H9 (cell line): ENCODE measurements at regions not wholly inside any gene's neighbourhood (a gene's known extent, or its start where the extent isn't known, plus 50 kb on each side); places are given as distances from the start of the nearest gene placed in this dataset.

ENCODE experiments used
- DNase-seq: peaks from one replicate; pipeline ENCODE4 v3.0.0-alpha.2; 2017
- H2AFZ ChIP-seq: one replicate; pipeline ENCODE4 v1.6.1; 2013; ENCODE audit warnings: mild to moderate bottlenecking, low read length, control low read depth, moderate library complexity
- H2AK5ac ChIP-seq: 2 replicates; pipeline ENCODE4 v1.6.1; 2013; ENCODE audit warnings: low read length, control low read depth, mixed read lengths; ENCODE audit not compliant: insufficient read length
- H2BK120ac ChIP-seq: one replicate; pipeline ENCODE4 v1.6.1; 2013; ENCODE audit warnings: low read depth, mild to moderate bottlenecking, low read length, control low read depth, inconsistent platforms; ENCODE audit not compliant: poor library complexity, severe bottlenecking
- H2BK12ac ChIP-seq: 2 replicates; pipeline ENCODE4 v1.6.1; 2013; ENCODE audit warnings: low read length, control low read depth, mixed read lengths, low read depth; ENCODE audit not compliant: insufficient read length
- H2BK15ac ChIP-seq: 2 replicates; pipeline ENCODE4 v1.6.1; 2013; ENCODE audit warnings: low read depth, low read length, control low read depth
- H2BK20ac ChIP-seq: one replicate; pipeline ENCODE4 v1.6.1; 2013; ENCODE audit warnings: low read depth, mild to moderate bottlenecking, low read length, control low read depth, inconsistent platforms; ENCODE audit not compliant: poor library complexity, severe bottlenecking
- H2BK5ac ChIP-seq: 2 replicates; pipeline ENCODE4 v1.6.1; 2013; ENCODE audit warnings: low read length, control low read depth, mixed read lengths; ENCODE audit not compliant: insufficient read length
- H3K14ac ChIP-seq: 2 replicates; pipeline ENCODE4 v1.6.1; 2013; ENCODE audit warnings: low read length, control low read depth; ENCODE audit not compliant: insufficient read depth
- H3K18ac ChIP-seq: 2 replicates; pipeline ENCODE4 v1.6.1; 2013; ENCODE audit warnings: low read depth, mild to moderate bottlenecking, mixed read lengths, low read length, control low read depth; ENCODE audit not compliant: insufficient read length
- H3K23ac ChIP-seq: 2 replicates; pipeline ENCODE4 v1.6.1; 2013; ENCODE audit warnings: low read length, control low read depth, mixed read lengths, low read depth; ENCODE audit not compliant: insufficient read length
- H3K23me2 ChIP-seq: 2 replicates; pipeline ENCODE4 v1.6.1; 2013; ENCODE audit warnings: low read depth, mild to moderate bottlenecking, mixed read lengths, low read length, control low read depth; ENCODE audit not compliant: insufficient read length, poor library complexity, severe bottlenecking
- H3K27ac ChIP-seq: 2 replicates; pipeline ENCODE4 v1.5.1; 2013; ENCODE audit warnings: low read length, control low read depth, mixed read lengths, low read depth; ENCODE audit not compliant: insufficient read length
- H3K27me3 ChIP-seq: 2 replicates; pipeline ENCODE4 v1.6.1; 2013; ENCODE audit warnings: low read length, control low read depth, inconsistent platforms; ENCODE audit not compliant: insufficient read depth
- H3K4ac ChIP-seq: 2 replicates; pipeline ENCODE4 v1.6.1; 2013; ENCODE audit warnings: low read depth, mild to moderate bottlenecking, control low read depth, inconsistent platforms, low read length, moderate library complexity
- H3K4me1 ChIP-seq: 2 replicates; pipeline ENCODE4 v1.6.1; 2013; ENCODE audit warnings: low read length, control low read depth, inconsistent platforms; ENCODE audit not compliant: insufficient read depth
- H3K4me2 ChIP-seq: 2 replicates; pipeline ENCODE4 v1.6.1; 2013; ENCODE audit warnings: low read length, control low read depth, mixed read lengths; ENCODE audit not compliant: insufficient read length, insufficient read depth
- H3K56ac ChIP-seq: 2 replicates; pipeline ENCODE4 v1.6.1; 2013; ENCODE audit warnings: low read depth, mild to moderate bottlenecking, mixed read lengths, low read length, control low read depth; ENCODE audit not compliant: insufficient read length
- H3K79me1 ChIP-seq: 2 replicates; pipeline ENCODE4 v1.6.1; 2013; ENCODE audit warnings: low read depth, mild to moderate bottlenecking, moderate library complexity, low read length, control low read depth, inconsistent platforms; ENCODE audit not compliant: insufficient read depth, poor library complexity, severe bottlenecking
- H3K79me2 ChIP-seq: 2 replicates; pipeline ENCODE4 v1.6.1; 2013; ENCODE audit warnings: low read length, control low read depth, inconsistent platforms; ENCODE audit not compliant: insufficient read depth
- H3K9ac ChIP-seq: 2 replicates; pipeline ENCODE4 v1.6.1; 2013; ENCODE audit warnings: low read length, control low read depth, mixed read lengths; ENCODE audit not compliant: insufficient read length; ENCODE audit errors: extremely low read depth
- H3K9me3 ChIP-seq: one replicate; pipeline ENCODE4 v1.6.1; 2013; ENCODE audit warnings: low read depth, low read length, inconsistent platforms; ENCODE audit not compliant: control insufficient read depth
- H3T11ph ChIP-seq: one replicate; pipeline ENCODE4 v1.6.1; 2013; ENCODE audit warnings: mild to moderate bottlenecking, low read length, control low read depth, inconsistent platforms
- H4K20me1 ChIP-seq: one replicate; pipeline ENCODE4 v1.6.1; 2013; ENCODE audit not compliant: control insufficient read depth, insufficient read length, insufficient read depth
- H4K5ac ChIP-seq: 2 replicates; pipeline ENCODE4 v1.6.1; 2013; ENCODE audit warnings: low read depth, mild to moderate bottlenecking, mixed read lengths, low read length, control low read depth; ENCODE audit not compliant: insufficient read length
- H4K8ac ChIP-seq: replicated peaks from 2 replicates; pipeline ENCODE4 v1.6.1; 2013; ENCODE audit warnings: low read length, control low read depth, mixed read lengths, low read depth; ENCODE audit not compliant: insufficient read length
- H4K91ac ChIP-seq: 2 replicates; pipeline ENCODE4 v1.6.1; 2013; ENCODE audit warnings: low read depth, mild to moderate bottlenecking, moderate library complexity, mixed read lengths, low read length, control low read depth; ENCODE audit not compliant: insufficient read length
- H3K27ac Mint-ChIP-seq, 3 experiments: 2 replicates in 2 of 3; 3 replicates in 1 of 3; pipeline ENCODE4 v1.8.0; 2020 to 2021; ENCODE audit warnings: mixed read lengths in 3 of 3, mild to moderate bottlenecking in 1 of 3, moderate library complexity in 1 of 3
- H3K27me3 Mint-ChIP-seq: 2 replicates; pipeline ENCODE4 v1.8.0; 2021; ENCODE audit warnings: low read depth, mild to moderate bottlenecking, moderate library complexity, mixed read lengths
- H3K36me3 Mint-ChIP-seq, 3 experiments: 2 replicates in 2 of 3; 3 replicates in 1 of 3; pipeline ENCODE4 v1.8.0; 2020 to 2021; ENCODE audit warnings: low read depth in 3 of 3, mixed read lengths in 3 of 3; ENCODE audit not compliant: insufficient read depth in 1 of 3
- H3K4me1 Mint-ChIP-seq, 2 experiments: 2 replicates each; pipeline ENCODE4 v1.8.0; 2020; ENCODE audit warnings: mixed read lengths in 2 of 2
- H3K4me3 Mint-ChIP-seq, 2 experiments: 2 replicates in 1 of 2; 3 replicates in 1 of 2; pipeline ENCODE4 v1.8.0; 2020 to 2021; ENCODE audit warnings: mild to moderate bottlenecking in 2 of 2, mixed read lengths in 2 of 2, moderate library complexity in 1 of 2
- H3K9me3 Mint-ChIP-seq, 2 experiments: 2 replicates in 1 of 2; 3 replicates in 1 of 2; pipeline ENCODE4 v1.8.0; 2020; ENCODE audit warnings: mild to moderate bottlenecking in 2 of 2, mixed read lengths in 2 of 2, moderate library complexity in 1 of 2
- WGBS: extraction: QIAGEN DNeasy Blood & Tissue Kit; methylation state at CpG from one replicate; pipeline ENCODE4 v1.1.7; 2013; ENCODE audit warnings: missing lambda C conversion rate, low lambda C conversion rate, mixed read lengths; ENCODE audit not compliant: insufficient read length; ENCODE audit errors: extremely low coverage; 5-methylcytosine and 5-hydroxymethylcytosine counted together
- TF ChIP-seq, protein P1 (sequence below): fragments of 200-600 bp; sonication (generic); conservative IDR thresholded peaks from 3 replicates; pipeline ENCODE4 v1.8.0; 2021; ENCODE audit warnings: antibody characterized with exemption, mild to moderate bottlenecking

DNA sequence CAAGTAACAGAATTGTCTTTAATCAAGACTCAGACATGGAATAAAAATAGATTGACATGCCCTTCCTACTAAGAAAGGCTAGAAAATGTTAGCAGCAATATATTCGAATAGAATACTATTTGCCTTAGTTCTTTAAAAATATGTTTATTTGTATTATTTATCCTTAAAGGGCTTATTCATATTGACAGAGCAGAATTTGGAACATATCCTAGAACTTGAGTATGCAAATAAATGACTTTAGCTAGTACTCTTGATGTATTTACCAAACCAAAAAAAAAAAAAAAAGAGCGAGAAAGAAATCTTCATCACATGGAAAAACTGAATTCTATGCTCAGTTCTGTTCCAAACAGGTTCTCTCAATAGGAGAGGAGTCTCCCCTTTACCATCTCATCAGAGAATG, 68.9 kb upstream of the PPARGC1A start:
- Histone ChIP-seq H4K5ac (no peak overlapping the region), H4K8ac (no peak overlapping the region), H2AFZ (no peak overlapping the region), H3K27ac (no peak overlapping the region), H3K56ac (no peak overlapping the region), H2BK15ac (no peak overlapping the region), H3K79me1 (no peaks in the 10 kb centered on the region), H2BK5ac (no peak overlapping the region), H3T11ph (no peak overlapping the region), H2AK5ac (no peak overlapping the region), H3K9me3 (no peaks in the 10 kb centered on the region), H2BK12ac (no peak overlapping the region), H4K91ac (no peak overlapping the region), H3K4me1 (no peaks in the 10 kb centered on the region), H4K20me1 (no peaks in the 10 kb centered on the region), H2BK20ac (no peak overlapping the region), H3K27me3 (no peaks in the 10 kb centered on the region), H3K14ac (no peak overlapping the region), H3K79me2 (no peaks in the 10 kb centered on the region), H3K9ac (no peak overlapping the region), H3K4me2 (no peak overlapping the region), H3K23ac (no peak overlapping the region), H3K4ac (no peak overlapping the region), H2BK120ac (no peak overlapping the region), H3K18ac (no peak overlapping the region), H3K23me2 (no peaks in the 10 kb centered on the region)
- Mint-ChIP-seq H3K27me3 (peaks cover 2% of the 10 kb centered on the region; the same call in 1 of the 2 replicates), H3K4me1 (peaks cover 4 to 12% of the 10 kb centered on the region in 2 experiments; a peak in 2 of 4 replicates), H3K36me3 (no peaks in the 10 kb centered on the region; a peak in 1 of 7 replicates), H3K4me3 (no peak overlapping the region), H3K27ac (no peak overlapping the region), H3K9me3 (no peaks in the 10 kb centered on the region)
- TF ChIP-seq, protein P1, sequence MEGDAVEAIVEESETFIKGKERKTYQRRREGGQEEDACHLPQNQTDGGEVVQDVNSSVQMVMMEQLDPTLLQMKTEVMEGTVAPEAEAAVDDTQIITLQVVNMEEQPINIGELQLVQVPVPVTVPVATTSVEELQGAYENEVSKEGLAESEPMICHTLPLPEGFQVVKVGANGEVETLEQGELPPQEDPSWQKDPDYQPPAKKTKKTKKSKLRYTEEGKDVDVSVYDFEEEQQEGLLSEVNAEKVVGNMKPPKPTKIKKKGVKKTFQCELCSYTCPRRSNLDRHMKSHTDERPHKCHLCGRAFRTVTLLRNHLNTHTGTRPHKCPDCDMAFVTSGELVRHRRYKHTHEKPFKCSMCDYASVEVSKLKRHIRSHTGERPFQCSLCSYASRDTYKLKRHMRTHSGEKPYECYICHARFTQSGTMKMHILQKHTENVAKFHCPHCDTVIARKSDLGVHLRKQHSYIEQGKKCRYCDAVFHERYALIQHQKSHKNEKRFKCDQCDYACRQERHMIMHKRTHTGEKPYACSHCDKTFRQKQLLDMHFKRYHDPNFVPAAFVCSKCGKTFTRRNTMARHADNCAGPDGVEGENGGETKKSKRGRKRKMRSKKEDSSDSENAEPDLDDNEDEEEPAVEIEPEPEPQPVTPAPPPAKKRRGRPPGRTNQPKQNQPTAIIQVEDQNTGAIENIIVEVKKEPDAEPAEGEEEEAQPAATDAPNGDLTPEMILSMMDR, result no peak
- WGBS, result no CpG with 5 or more reads among the region's 2 CpGs
- DNase-seq, result no peak
